Left cardiac atrium (tissue), 4 donors: ENCODE measurements at regions not wholly inside any gene's neighbourhood (a gene's known extent, or its start where the extent isn't known, plus 50 kb on each side); places are given as distances from the start of the nearest gene placed in this dataset.
"Not testable (repeated sequence)": the region's sequence is repeated elsewhere in the genome, so short reads cannot be mapped to it uniquely, and the experiment has no call there.

Experiments
- ATAC-seq, 2 donors: fragments of 200-7000 bp; cut with Tn5 transposase; one replicate each; pipeline ENCODE4 v1.9.1; 2020; ENCODE audit warnings: mild to moderate bottlenecking in 2 of 2, moderate library complexity in 2 of 2
- DNase-seq: peaks from one replicate; pipeline ENCODE4 v3.0.0-alpha.2; 2020
- intact Hi-C, 2 donors: fragments of 100-400 bp; cut with DNase I; formaldehyde crosslinking; loops; one replicate each; pipeline versions ENCODE4 v1.14.1 to v1.15.1; 2022 to 2023
- donor health status: DM: no; HTN: yes; CAD: no.
- donor health status: DM: no; HTN: yes; CAD: no; lungs with severe emphysema.
- donor health status: DM: yes; HTN: yes; CAD: no.
- donor health status: Dilated cardiomyopathy.

- intact Hi-C loops, result no loop called here
- DNase-seq, result no peak
- no peak for ATAC-seq
Observed at GRCh38 chr5:130536691-130537090, 628.4 kb downstream of the HINT1 start.

GRCh38 chr5:130532786-130533185 lies 628.5 kb downstream of the CHSY3 start:
- intact Hi-C loops, result no loop called here
- DNase-seq (no peak), ATAC-seq (no peak)

- intact Hi-C loops, result no loop called here
- ATAC-seq (no peak), DNase-seq (no peak)
Observed at GRCh38 chr5:130529511-130530485, 625.5 kb downstream of the CHSY3 start.

GRCh38 chr5:130529111-130529510 lies 624.8 kb downstream of the CHSY3 start:
- intact Hi-C loops, result no loop called here
- DNase-seq (no peak), ATAC-seq (no peak)

- intact Hi-C loops, result no loop called here
- DNase-seq, result no peak
- no peak for ATAC-seq
Observed at GRCh38 chr5:130528474-130528873, 624.2 kb downstream of the CHSY3 start.

GRCh38 chr5:130526708-130527107 lies 622.4 kb downstream of the CHSY3 start:
- DNase-seq (no peak), ATAC-seq (no peak)
- intact Hi-C loops, result no loop called here

GRCh38 chr5:130520211-130520610 lies 615.9 kb downstream of the CHSY3 start:
- DNase-seq (no peak), ATAC-seq (no peak)
- intact Hi-C loops, result no loop called here

GRCh38 chr5:130514984-130515690 lies 610.9 kb downstream of the CHSY3 start:
- no peak for ATAC-seq
- DNase-seq, result no peak
- intact Hi-C loops, result no loop called here

- DNase-seq (no peak), ATAC-seq (no peak)
- intact Hi-C loops, result no loop called here
Observed at GRCh38 chr5:130502702-130503101, 598.4 kb downstream of the CHSY3 start.

GRCh38 chr5:130501151-130501865 lies 597.0 kb downstream of the CHSY3 start:
- DNase-seq, result no peak
- intact Hi-C loops, result no loop called here

GRCh38 chr5:130500495-130500894 lies 596.2 kb downstream of the CHSY3 start:
- ATAC-seq, DNase-seq, intact Hi-C loops: not testable (repeated sequence)

More at GRCh38 chr5:130501151-130501865, 597.0 kb downstream of the CHSY3 start:
- ATAC-seq, result no peak

GRCh38 chr5:130496215-130496614 lies 592.0 kb downstream of the CHSY3 start:
- no peak for DNase-seq
- no peak for ATAC-seq
- intact Hi-C loops, result no loop called here

GRCh38 chr5:130488252-130488651 lies 584.0 kb downstream of the CHSY3 start:
- intact Hi-C loops, result no loop called here
- DNase-seq, result no peak
- no peak for ATAC-seq

GRCh38 chr5:130479045-130479804 lies 575.0 kb downstream of the CHSY3 start:
- intact Hi-C loops, result no loop called here
- ATAC-seq (no peak), DNase-seq (no peak)

GRCh38 chr5:130476325-130476724 lies 572.1 kb downstream of the CHSY3 start:
- intact Hi-C loops, result no loop called here
- DNase-seq (no peak), ATAC-seq (no peak)

GRCh38 chr5:130462516-130462915 lies 558.3 kb downstream of the CHSY3 start:
- intact Hi-C loops, result no loop called here
- no peak for ATAC-seq

GRCh38 chr5:130455175-130455574 lies 550.9 kb downstream of the CHSY3 start:
- ATAC-seq, result no peak
- DNase-seq, result no peak

More at GRCh38 chr5:130462516-130462915, 558.3 kb downstream of the CHSY3 start:
- DNase-seq, result no peak

GRCh38 chr5:130452744-130453143 lies 548.5 kb downstream of the CHSY3 start:
- no peak for DNase-seq
- intact Hi-C loops, result no loop called here
- no peak for ATAC-seq

More at GRCh38 chr5:130455175-130455574, 550.9 kb downstream of the CHSY3 start:
- intact Hi-C loops, result no loop called here

- ATAC-seq, result no peak
- intact Hi-C loops, result no loop called here
- DNase-seq, result no peak
Observed at GRCh38 chr5:130436430-130436829, 532.2 kb downstream of the CHSY3 start.
